ENCODE measurements at regions not wholly inside any gene's neighbourhood (a gene's known extent, or its start where the extent isn't known, plus 50 kb on each side); places are given as distances from the start of the nearest gene placed in this dataset.
"Not testable (repeated sequence)": the region's sequence is repeated elsewhere in the genome, so short reads cannot be mapped to it uniquely, and the experiment has no call there.

GRCh38 chr15:79562899-79563298 lies 130.8 kb downstream of the MINAR1 start:
- DNase-seq: no peak
- Mint-ChIP-seq H3K27ac (ENCODE audit: unreplicated experiment) (no peak overlapping the region), H3K4me3 (ENCODE audit: low read depth, unreplicated experiment) (no peak overlapping the region), H3K27me3 (ENCODE audit: unreplicated experiment) (peaks cover 37% of the 10 kb centered on the region), H3K9me3 (ENCODE audit: low read depth, unreplicated experiment) (no peaks in the 10 kb centered on the region), H3K36me3 (ENCODE audit: insufficient read depth, unreplicated experiment) (no peaks in the 10 kb centered on the region), H3K4me1 (ENCODE audit: low read depth, unreplicated experiment) (no peaks in the 10 kb centered on the region)
- TF ChIP-seq CTCF (IDR thresholded peaks at IDR 0.05; ENCODE audit: unreplicated experiment): no peak
- CTCF ChIA-PET: interaction anchor here (0.8 to 1.1 kb wide), 2 partner anchors 14 to 224 kb away, joined by 3 to 7 read pairs; no protein-coding TSS in a partner anchor
- BruUV-seq (replicated peaks): no TSS peak
- intact Hi-C loops (cut with micrococcal nuclease; ENCODE audit: unreplicated experiment): no loop called here

DNA sequence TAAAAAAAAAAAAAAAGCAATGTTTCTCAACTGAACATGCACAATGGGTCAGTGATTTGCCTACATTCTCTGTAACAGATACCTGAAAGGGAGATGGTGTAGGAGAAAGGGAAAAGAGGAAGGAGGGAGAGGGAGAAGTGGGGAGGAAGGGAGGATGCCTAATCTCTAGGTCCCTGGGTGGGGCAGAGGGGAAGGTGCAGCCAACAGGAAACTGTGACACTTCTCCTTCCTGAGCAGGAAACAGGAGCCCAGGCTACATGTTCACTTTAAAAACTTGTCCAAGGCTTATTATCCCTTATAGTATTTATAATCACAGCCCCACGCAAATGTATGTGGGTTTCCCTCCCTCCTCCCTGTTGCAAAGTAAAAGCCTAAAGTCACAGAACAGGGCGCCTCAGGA lies 137.9 kb downstream of the MINAR1 start:
- Mint-ChIP-seq H3K4me3 (ENCODE audit: low read depth, unreplicated experiment) (no peak overlapping the region), H3K36me3 (ENCODE audit: insufficient read depth, unreplicated experiment) (no peaks in the 10 kb centered on the region), H3K9me3 (ENCODE audit: low read depth, unreplicated experiment) (no peaks in the 10 kb centered on the region), H3K4me1 (ENCODE audit: low read depth, unreplicated experiment) (no peaks in the 10 kb centered on the region), H3K27ac (ENCODE audit: unreplicated experiment) (no peak overlapping the region), H3K27me3 (ENCODE audit: unreplicated experiment) (no peaks in the 10 kb centered on the region)
- no peak for DNase-seq
- BruUV-seq (replicated peaks): no TSS peak
- CTCF ChIA-PET: no interaction called here
- intact Hi-C loops (cut with micrococcal nuclease; ENCODE audit: unreplicated experiment): no loop called here
- TF ChIP-seq CTCF (IDR thresholded peaks at IDR 0.05; ENCODE audit: unreplicated experiment): no peak

GRCh38 chr15:79572691-79573404 lies 140.7 kb downstream of the MINAR1 start:
- TF ChIP-seq CTCF (IDR thresholded peaks at IDR 0.05; ENCODE audit: unreplicated experiment): no peak
- no peak overlapping the region for H3K27ac Mint-ChIP-seq (ENCODE audit: unreplicated experiment)
- H3K4me3 Mint-ChIP-seq (ENCODE audit: low read depth, unreplicated experiment): no peak overlapping the region
- no TSS peak for BruUV-seq (replicated peaks)
- no peak for DNase-seq
- no peaks in the 10 kb centered on the region for H3K9me3 Mint-ChIP-seq (ENCODE audit: low read depth, unreplicated experiment)
- H3K27me3 Mint-ChIP-seq (ENCODE audit: unreplicated experiment): no peaks in the 10 kb centered on the region
- no peaks in the 10 kb centered on the region for H3K4me1 Mint-ChIP-seq (ENCODE audit: low read depth, unreplicated experiment)
- intact Hi-C loops (cut with micrococcal nuclease; ENCODE audit: unreplicated experiment): no loop called here
- H3K36me3 Mint-ChIP-seq (ENCODE audit: insufficient read depth, unreplicated experiment): no peaks in the 10 kb centered on the region
- CTCF ChIA-PET: interaction anchor here (0.5 to 2.4 kb wide), 5 partner anchors 23 to 765 kb away, joined by 3 to 7 read pairs (median 3); no protein-coding TSS in a partner anchor

DNA sequence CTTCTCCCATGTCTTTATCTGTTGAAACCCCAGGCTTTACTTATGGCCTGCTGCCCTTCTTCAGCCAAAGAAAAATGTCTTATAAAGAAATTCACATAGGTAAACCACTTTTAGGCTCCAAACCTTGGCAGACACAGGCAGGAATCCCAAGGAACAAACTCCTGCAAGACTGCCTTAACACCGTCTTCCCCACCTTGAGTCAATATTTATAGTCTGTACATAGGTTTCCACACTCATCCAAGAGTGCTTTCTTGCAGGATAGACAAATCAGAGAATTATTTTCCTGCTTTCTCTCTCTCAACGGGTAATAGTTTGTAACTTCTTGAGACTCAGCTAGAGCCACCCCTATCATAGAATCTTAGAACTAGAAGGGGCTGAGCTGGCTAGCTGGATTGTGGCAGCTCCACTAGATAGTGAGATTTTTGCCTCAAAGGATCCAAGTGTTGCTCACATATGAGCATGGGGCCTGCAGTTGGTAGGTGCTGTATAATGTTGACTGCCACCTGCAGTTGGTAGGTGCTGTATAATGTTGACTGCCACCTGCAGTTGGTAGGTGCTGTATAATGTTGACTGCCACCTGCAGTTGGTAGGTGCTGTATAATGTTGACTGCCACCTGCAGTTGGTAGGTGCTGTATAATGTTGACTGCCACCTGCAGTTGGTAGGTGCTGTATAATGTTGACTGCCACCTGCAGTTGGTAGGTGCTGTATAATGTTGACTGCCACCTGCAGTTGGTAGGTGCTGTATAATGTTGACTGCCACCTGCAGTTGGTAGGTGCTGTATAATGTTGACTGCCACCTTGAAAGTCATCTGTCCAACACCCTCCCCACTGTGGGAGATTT lies 142.5 kb downstream of the MINAR1 start:
- not testable (repeated sequence) for H3K27me3 Mint-ChIP-seq (ENCODE audit: unreplicated experiment); H3K4me3 Mint-ChIP-seq (ENCODE audit: low read depth, unreplicated experiment); H3K27ac Mint-ChIP-seq (ENCODE audit: unreplicated experiment); DNase-seq; H3K4me1 Mint-ChIP-seq (ENCODE audit: low read depth, unreplicated experiment); H3K36me3 Mint-ChIP-seq (ENCODE audit: insufficient read depth, unreplicated experiment); H3K9me3 Mint-ChIP-seq (ENCODE audit: low read depth, unreplicated experiment); BruUV-seq (replicated peaks)
- CTCF ChIA-PET: interaction anchor here (2.4 kb wide), 1 partner anchor 194 kb away, joined by 7 read pairs; no protein-coding TSS in a partner anchor
- intact Hi-C loops (cut with micrococcal nuclease; ENCODE audit: unreplicated experiment): loop anchor here (5.0 kb wide), 1 partner anchor 192 kb away; no protein-coding TSS in a partner anchor
